Neuronal stem cell (in vitro differentiated cells): ENCODE measurements at regions not wholly inside any gene's neighbourhood (a gene's known extent, or its start where the extent isn't known, plus 50 kb on each side); places are given as distances from the start of the nearest gene placed in this dataset.
A peak's percentile ranks its signal among the peaks of the same experiment; 100 is the strongest.

Source experiments
- DNase-seq: peaks from one replicate; pipeline ENCODE4 v3.0.0-alpha.2; 2013; ENCODE audit warnings: low spot score
- H2AFZ ChIP-seq: one replicate; pipeline ENCODE4 v1.6.1; 2013; ENCODE audit warnings: mild to moderate bottlenecking, low read length, inconsistent platforms
- H2AK5ac ChIP-seq: 2 replicates; pipeline ENCODE4 v1.6.1; 2013; ENCODE audit warnings: low read depth, mild to moderate bottlenecking, inconsistent platforms, low read length, moderate library complexity, mixed read lengths
- H2BK120ac ChIP-seq: 2 replicates; pipeline ENCODE4 v1.6.1; 2013; ENCODE audit warnings: low read depth, mild to moderate bottlenecking, inconsistent platforms, low read length, moderate library complexity, mixed read lengths
- H2BK12ac ChIP-seq: one replicate; pipeline ENCODE4 v1.6.1; 2013; ENCODE audit warnings: low read length, inconsistent platforms
- H2BK15ac ChIP-seq: 2 replicates; pipeline ENCODE4 v1.6.1; 2013; ENCODE audit warnings: mild to moderate bottlenecking, low read length, inconsistent platforms, mixed read lengths
- H2BK5ac ChIP-seq: one replicate; pipeline ENCODE4 v1.6.1; 2013; ENCODE audit warnings: inconsistent platforms, mild to moderate bottlenecking, low read length, moderate library complexity
- H3K14ac ChIP-seq: one replicate; pipeline ENCODE4 v1.6.1; 2013; ENCODE audit warnings: low read length, inconsistent platforms
- H3K18ac ChIP-seq: 2 replicates; pipeline ENCODE4 v1.6.1; 2013; ENCODE audit warnings: low read length, inconsistent platforms
- H3K23ac ChIP-seq: 2 replicates; pipeline ENCODE4 v1.6.1; 2013; ENCODE audit warnings: low read depth, mild to moderate bottlenecking, mixed read lengths, low read length, inconsistent platforms; ENCODE audit not compliant: poor library complexity
- H3K27ac ChIP-seq: replicated peaks from 3 replicates; pipeline ENCODE4 v1.5.1; 2013; ENCODE audit warnings: low read length, inconsistent platforms
- H3K27me3 ChIP-seq, 3 experiments: 2 replicates each; pipeline ENCODE4 v1.6.1; 2013; ENCODE audit warnings: low read length in 3 of 3, mild to moderate bottlenecking in 2 of 3, inconsistent platforms in 1 of 3, low read depth in 1 of 3, mixed read lengths in 1 of 3, moderate library complexity in 1 of 3; ENCODE audit not compliant: control insufficient read depth in 3 of 3, insufficient read depth in 3 of 3
- H3K36me3 ChIP-seq, 2 donors: replicated peaks in 1 of 2; 2 replicates each; pipeline ENCODE4 v1.6.1; 2013; ENCODE audit warnings: low read length in 2 of 2; ENCODE audit not compliant: control insufficient read depth in 2 of 2, insufficient read depth in 2 of 2
- H3K4ac ChIP-seq: 2 replicates; pipeline ENCODE4 v1.6.1; 2013; ENCODE audit warnings: inconsistent platforms, mild to moderate bottlenecking, low read length, moderate library complexity
- H3K4me1 ChIP-seq, 2 donors: 1 replicate in 1 of 2; 2 replicates in 1 of 2; pipeline ENCODE4 v1.6.1; 2013; ENCODE audit warnings: low read length in 2 of 2, low read depth in 1 of 2; ENCODE audit not compliant: control insufficient read depth in 2 of 2, insufficient read depth in 1 of 2
- H3K4me2 ChIP-seq: one replicate; pipeline ENCODE4 v1.6.1; 2013; ENCODE audit warnings: mild to moderate bottlenecking, low read length, inconsistent platforms; ENCODE audit not compliant: insufficient read depth, poor library complexity, severe bottlenecking
- H3K4me3 ChIP-seq, 2 donors: 2 replicates each; pipeline ENCODE4 v1.5.1; 2013; ENCODE audit warnings: low read length in 2 of 2, mild to moderate bottlenecking in 2 of 2, inconsistent platforms in 1 of 2, moderate library complexity in 1 of 2
- H3K79me1 ChIP-seq: one replicate; pipeline ENCODE4 v1.6.1; 2013; ENCODE audit warnings: low read depth, mild to moderate bottlenecking, inconsistent platforms, low read length, moderate library complexity
- H3K9ac ChIP-seq: one replicate; pipeline ENCODE4 v1.6.1; 2013; ENCODE audit warnings: mild to moderate bottlenecking, low read depth, low read length, inconsistent platforms; ENCODE audit not compliant: poor library complexity
- H3K9me3 ChIP-seq, 2 donors: replicated peaks in 1 of 2; 2 replicates each; pipeline versions ENCODE3 to v1.6.1; 2013; ENCODE audit warnings: low read length in 2 of 2, mild to moderate bottlenecking in 2 of 2, inconsistent platforms in 1 of 2, low read depth in 1 of 2, mixed read lengths in 1 of 2, moderate library complexity in 1 of 2; ENCODE audit not compliant: control insufficient read depth in 2 of 2, insufficient read depth in 1 of 2
- H4K8ac ChIP-seq: one replicate; pipeline ENCODE4 v1.6.1; 2013; ENCODE audit warnings: low read depth, mild to moderate bottlenecking, inconsistent platforms, low read length, moderate library complexity
- H4K91ac ChIP-seq: one replicate; pipeline ENCODE4 v1.6.1; 2013; ENCODE audit warnings: low read length, low read depth, mild to moderate bottlenecking, inconsistent platforms; ENCODE audit not compliant: poor library complexity
- WGBS, 2 donors: extraction: QIAGEN DNeasy Blood & Tissue Kit; methylation state at CpG; one replicate each; pipeline ENCODE4 v1.1.7; 2013; ENCODE audit warnings: missing lambda C conversion rate in 2 of 2, mixed read lengths in 1 of 2; ENCODE audit not compliant: insufficient read length in 2 of 2, insufficient replicate concordance in 1 of 2; ENCODE audit errors: extremely low coverage in 2 of 2; 5-methylcytosine and 5-hydroxymethylcytosine counted together

GRCh38 chr16:85293904-85294642 lies 181.8 kb upstream of the CIBAR2 start:
- no peak for DNase-seq
- Histone ChIP-seq H3K18ac (peak overlapping the region; percentile 21), H3K36me3 (no peaks in the 10 kb centered on the region), H2AFZ (no peak overlapping the region), H3K27me3 (peaks cover 0 to 16% (median 0%) of the 10 kb centered on the region in 3 experiments), H3K4me3 (no peak overlapping the region), H3K9me3 (peaks cover 0 to 3% of the 10 kb centered on the region in 2 donors), H3K4me2 (no peak overlapping the region), H3K79me1 (no peaks in the 10 kb centered on the region), H3K9ac (no peak overlapping the region), H4K91ac (no peak overlapping the region), H2BK120ac (no peak overlapping the region), H3K4me1 (peaks cover 7 to 32% of the 10 kb centered on the region in 2 donors), H3K4ac (no peak overlapping the region), H2BK12ac (no peak overlapping the region), H3K27ac (no peak overlapping the region), H2AK5ac (peak overlapping the region; percentile 12), H4K8ac (no peak overlapping the region), H3K14ac (no peak overlapping the region), H2BK5ac (no peak overlapping the region), H3K23ac (no peak overlapping the region), H2BK15ac (no peak overlapping the region)
- no CpG with 5 or more reads among the region's 15 CpGs for WGBS, 2 donors

- Histone ChIP-seq H3K18ac (no peak overlapping the region), H3K9ac (no peak overlapping the region), H3K9me3 (peaks cover 0 to 2% of the 10 kb centered on the region in 2 donors), H2BK120ac (no peak overlapping the region), H2BK12ac (no peak overlapping the region), H3K23ac (no peak overlapping the region), H3K36me3 (no peaks in the 10 kb centered on the region), H3K4ac (no peak overlapping the region), H2BK5ac (no peak overlapping the region), H4K8ac (no peak overlapping the region), H3K27ac (no peak overlapping the region), H3K4me2 (no peak overlapping the region), H3K79me1 (no peaks in the 10 kb centered on the region), H3K27me3 (peaks cover 0 to 11% (median 0%) of the 10 kb centered on the region in 3 experiments), H2AK5ac (no peak overlapping the region), H4K91ac (no peak overlapping the region), H3K4me3 (no peak overlapping the region), H3K4me1 (peaks cover 7 to 26% of the 10 kb centered on the region in 2 donors), H2AFZ (no peak overlapping the region), H3K14ac (no peak overlapping the region), H2BK15ac (no peak overlapping the region)
- no peak for DNase-seq
- WGBS, 2 donors, result no CpG with 5 or more reads among the region's 25 CpGs
Observed at GRCh38 chr16:85294810-85295508, 182.7 kb upstream of the CIBAR2 start.

- no peak overlapping the region for H3K4me3 ChIP-seq
- WGBS, 2 donors, result no CpG with 5 or more reads among the region's 18 CpGs
- no peak overlapping the region for H3K18ac ChIP-seq
- H2BK12ac ChIP-seq, result no peak overlapping the region
- no peak overlapping the region for H2BK15ac ChIP-seq
- H3K4me1 ChIP-seq, result peaks cover 4 to 27% of the 10 kb centered on the region in 2 donors
- DNase-seq, result no peak
- H2BK120ac ChIP-seq, result no peak overlapping the region
- H4K91ac ChIP-seq, result no peak overlapping the region
- no peaks in the 10 kb centered on the region for H3K79me1 ChIP-seq
- H3K9ac ChIP-seq, result no peak overlapping the region
- H3K14ac ChIP-seq, result no peak overlapping the region
- H3K27ac ChIP-seq, result no peak overlapping the region
- H3K9me3 ChIP-seq, result no peaks in the 10 kb centered on the region
- H3K4ac ChIP-seq, result no peak overlapping the region
- no peaks in the 10 kb centered on the region for H3K36me3 ChIP-seq
- no peak overlapping the region for H2AFZ ChIP-seq
- H2BK5ac ChIP-seq, result no peak overlapping the region
- no peak overlapping the region for H3K4me2 ChIP-seq
- H4K8ac ChIP-seq, result no peak overlapping the region
- H3K23ac ChIP-seq, result peak overlapping the region; percentile 67
- no peak overlapping the region for H2AK5ac ChIP-seq
- H3K27me3 ChIP-seq, result peaks cover 0 to 1% (median 0%) of the 10 kb centered on the region in 3 experiments
Observed at GRCh38 chr16:85296859-85297660, 184.8 kb upstream of the CIBAR2 start.

GRCh38 chr16:85297881-85298280 lies 185.6 kb upstream of the CIBAR2 start:
- H2BK12ac ChIP-seq, result no peak overlapping the region
- H2AFZ ChIP-seq, result no peak overlapping the region

More at GRCh38 chr16:85297881-85298280, 185.6 kb upstream of the CIBAR2 start:
- Histone ChIP-seq H2BK120ac (no peak overlapping the region), H3K36me3 (no peaks in the 10 kb centered on the region), H3K79me1 (no peaks in the 10 kb centered on the region), H3K4ac (no peak overlapping the region), H2BK5ac (no peak overlapping the region), H3K9me3 (no peaks in the 10 kb centered on the region), H3K27me3 (peaks cover 0 to 5% (median 0%) of the 10 kb centered on the region in 3 experiments), H3K14ac (no peak overlapping the region), H3K27ac (no peak overlapping the region), H3K23ac (no peak overlapping the region), H3K4me3 (no peak overlapping the region), H2BK15ac (no peak overlapping the region), H4K91ac (no peak overlapping the region), H3K9ac (no peak overlapping the region), H3K4me2 (no peak overlapping the region), H3K18ac (no peak overlapping the region), H3K4me1 (peaks cover 9 to 34% of the 10 kb centered on the region in 2 donors), H2AK5ac (no peak overlapping the region), H4K8ac (no peak overlapping the region)
- WGBS, 2 donors, result no CpG with 5 or more reads among the region's 9 CpGs
- DNase-seq, result no peak
